Keratinocyte (primary cell): ENCODE measurements at regions not wholly inside any gene's neighbourhood (a gene's known extent, or its start where the extent isn't known, plus 50 kb on each side); places are given as distances from the start of the nearest gene placed in this dataset.

Source experiments
- CTCF ChIP-seq, 3 experiments: IDR thresholded peaks in 1 of 3; conservative IDR thresholded peaks in 1 of 3; optimal IDR thresholded peaks in 1 of 3; 2 replicates in 2 of 3; 3 replicates in 1 of 3; pipeline versions ENCODE3 to v1.5.1; 2011; ENCODE audit warnings: low read length in 3 of 3, mild to moderate bottlenecking in 3 of 3, moderate library complexity in 2 of 3, control low read depth in 1 of 3, inconsistent platforms in 1 of 3; ENCODE audit not compliant: insufficient read depth in 2 of 3; ENCODE audit errors: extremely low read depth in 1 of 3
- EZH2 ChIP-seq: IDR thresholded peaks from one replicate; pipeline ENCODE4 v1.6.1; 2012; ENCODE audit warnings: inconsistent platforms, mild to moderate bottlenecking, low read length, moderate library complexity

GRCh38 chr2:175648577-175649063 is 353.4 kb downstream of the LNPK start:
- no peak for TF ChIP-seq CTCF (optimal IDR thresholded peaks at IDR 0.05 in 1 of 3, IDR thresholded peaks at IDR 0.05 in 1 of 3, conservative IDR thresholded peaks at IDR 0.05 in 1 of 3; ENCODE audit: extremely low read depth in 1 of 3, insufficient read depth in 2 of 3, low read length in 3 of 3)
- TF ChIP-seq EZH2 = no peak
